Sigmoid colon (tissue), 4 donors: ENCODE measurements at regions not wholly inside any gene's neighbourhood (a gene's known extent, or its start where the extent isn't known, plus 50 kb on each side); places are given as distances from the start of the nearest gene placed in this dataset.

Experiments used
- CTCF ChIP-seq, 4 experiments: fragments of 450-650 bp in 3 of 4; fragments of 200-600 bp in 1 of 4; IDR thresholded peaks; one replicate each; pipeline ENCODE4 v1.5.1; 2016 to 2019; ENCODE audit warnings: antibody characterized with exemption in 4 of 4, mild to moderate bottlenecking in 3 of 4, moderate library complexity in 2 of 4
- EP300 ChIP-seq, 4 donors: sonication (generic); formaldehyde crosslinking; IDR thresholded peaks; one replicate each; pipeline ENCODE4 v1.6.1; 2017; ENCODE audit warnings: antibody characterized with exemption in 4 of 4
- POLR2A ChIP-seq, 2 donors: fragments of 450-650 bp; IDR thresholded peaks; one replicate each; pipeline ENCODE4 v1.6.1; 2016; ENCODE audit warnings: antibody characterized with exemption in 2 of 2, mild to moderate bottlenecking in 2 of 2, moderate library complexity in 2 of 2

DNA sequence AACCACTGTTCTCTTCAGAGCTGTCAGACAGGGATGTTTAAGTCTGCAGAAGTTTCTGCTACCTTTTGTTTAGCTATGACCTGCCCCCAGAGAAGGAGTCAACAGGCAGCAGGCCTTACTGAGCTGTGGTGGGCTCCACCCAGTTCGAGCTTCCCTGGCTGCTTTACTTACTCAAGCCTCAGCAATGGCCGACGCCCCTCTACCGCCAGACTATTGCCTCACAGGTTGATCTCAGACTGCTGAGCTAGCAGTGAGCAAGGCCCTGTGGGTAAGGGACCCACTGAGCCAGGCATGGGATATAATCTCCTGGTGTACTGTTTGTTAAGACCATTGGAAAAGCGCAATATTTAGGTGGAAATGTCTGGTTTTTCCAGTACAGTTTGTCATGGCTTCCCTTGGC lies 229.6 kb downstream of the TMEM167A start:
- TF ChIP-seq CTCF (IDR thresholded peaks at IDR 0.05) (no peak), EP300 (IDR thresholded peaks at IDR 0.05) (no peak), POLR2A (IDR thresholded peaks at IDR 0.05) (no peak)
